22Rv1 (cell line): ENCODE measurements at regions not wholly inside any gene's neighbourhood (a gene's known extent, or its start where the extent isn't known, plus 50 kb on each side); places are given as distances from the start of the nearest gene placed in this dataset.

Source experiments
- H3K27ac ChIP-seq: fragments of 450-650 bp; 2 replicates; pipeline ENCODE4 v1.5.1; 2017
- ZFX ChIP-seq: fragments of 450-650 bp; IDR thresholded peaks from 2 replicates; pipeline ENCODE4 v1.6.1; 2017; ENCODE audit warnings: antibody characterized with exemption, borderline replicate concordance
- TF ChIP-seq, protein P1 (sequence below): fragments of 450-650 bp; IDR thresholded peaks from 2 replicates; pipeline ENCODE4 v1.5.1; 2017; ENCODE audit warnings: mild to moderate bottlenecking

DNA sequence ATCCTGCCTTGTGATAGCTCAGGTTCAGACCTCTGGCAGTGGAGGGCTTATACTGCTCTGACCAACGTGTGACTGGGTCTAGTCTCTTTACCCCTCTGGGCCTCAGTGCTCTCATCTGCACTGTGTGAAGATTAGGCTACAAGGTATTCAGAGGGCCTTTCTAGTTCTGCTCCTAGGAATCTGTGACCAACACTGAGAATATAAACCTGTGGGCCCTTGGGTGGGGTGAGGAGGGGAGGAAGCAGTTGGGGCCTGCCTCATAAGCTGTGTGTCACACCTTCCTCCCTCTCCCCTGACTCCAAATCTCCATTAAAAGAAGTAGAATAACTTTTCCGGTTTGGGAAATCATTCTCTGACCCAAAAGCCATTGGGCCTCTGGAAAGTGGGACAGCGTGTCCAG lies 66.3 kb upstream of the MSN start:
- TF ChIP-seq ZFX: no peak
- TF ChIP-seq, protein P1, sequence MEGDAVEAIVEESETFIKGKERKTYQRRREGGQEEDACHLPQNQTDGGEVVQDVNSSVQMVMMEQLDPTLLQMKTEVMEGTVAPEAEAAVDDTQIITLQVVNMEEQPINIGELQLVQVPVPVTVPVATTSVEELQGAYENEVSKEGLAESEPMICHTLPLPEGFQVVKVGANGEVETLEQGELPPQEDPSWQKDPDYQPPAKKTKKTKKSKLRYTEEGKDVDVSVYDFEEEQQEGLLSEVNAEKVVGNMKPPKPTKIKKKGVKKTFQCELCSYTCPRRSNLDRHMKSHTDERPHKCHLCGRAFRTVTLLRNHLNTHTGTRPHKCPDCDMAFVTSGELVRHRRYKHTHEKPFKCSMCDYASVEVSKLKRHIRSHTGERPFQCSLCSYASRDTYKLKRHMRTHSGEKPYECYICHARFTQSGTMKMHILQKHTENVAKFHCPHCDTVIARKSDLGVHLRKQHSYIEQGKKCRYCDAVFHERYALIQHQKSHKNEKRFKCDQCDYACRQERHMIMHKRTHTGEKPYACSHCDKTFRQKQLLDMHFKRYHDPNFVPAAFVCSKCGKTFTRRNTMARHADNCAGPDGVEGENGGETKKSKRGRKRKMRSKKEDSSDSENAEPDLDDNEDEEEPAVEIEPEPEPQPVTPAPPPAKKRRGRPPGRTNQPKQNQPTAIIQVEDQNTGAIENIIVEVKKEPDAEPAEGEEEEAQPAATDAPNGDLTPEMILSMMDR: no peak
- H3K27ac ChIP-seq: no peak overlapping the region

DNA sequence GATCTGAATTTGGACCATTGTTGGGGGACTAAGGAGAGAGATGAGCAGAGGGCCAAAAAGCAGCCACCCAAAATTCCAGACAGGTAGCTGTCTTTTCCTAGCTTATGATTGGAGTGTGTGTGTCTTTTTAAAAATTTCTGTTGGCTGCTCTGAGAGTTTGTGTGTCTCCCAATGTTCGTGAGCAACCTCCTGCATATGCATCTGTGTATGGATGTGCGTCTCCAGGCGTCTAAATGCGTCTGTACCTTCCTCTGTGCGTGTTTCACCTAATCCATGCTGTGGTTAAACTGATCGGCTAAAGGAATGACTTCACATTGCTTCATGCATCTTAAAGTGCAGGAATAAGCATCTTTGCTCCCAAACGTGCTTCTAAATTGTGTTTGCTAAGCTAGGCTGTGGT lies 65.5 kb upstream of the LAS1L start:
- TF ChIP-seq ZFX: no peak
- TF ChIP-seq, protein P1: no peak
- H3K27ac ChIP-seq: no peak overlapping the region

DNA sequence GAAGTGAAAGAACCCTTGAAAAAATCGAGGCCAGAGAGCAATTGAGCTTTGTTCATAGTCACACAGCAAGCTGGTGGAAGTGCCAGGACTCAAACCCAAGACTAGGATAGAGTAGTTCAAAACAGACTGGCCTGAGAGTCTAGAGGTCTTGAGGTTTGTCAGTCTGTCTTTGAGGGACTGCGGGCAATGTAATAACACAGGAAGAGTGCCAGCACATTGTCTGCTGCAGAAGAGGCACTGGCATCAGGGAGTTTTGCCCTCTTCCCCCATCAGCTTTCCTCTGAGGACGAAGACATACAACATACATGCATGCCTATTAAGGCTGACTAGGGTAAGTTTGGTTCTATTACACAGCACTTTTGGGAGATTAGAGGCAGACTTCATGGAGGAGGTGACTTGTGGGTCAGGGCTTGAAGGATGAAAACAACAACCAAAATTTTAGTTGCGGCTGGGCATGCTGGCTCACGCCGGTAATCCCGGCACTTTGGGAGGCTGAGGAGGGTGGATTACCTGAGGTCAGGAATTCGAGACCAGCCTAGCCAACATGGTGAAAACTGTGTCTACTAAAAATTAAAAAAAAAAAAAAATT lies 64.1 kb upstream of the LAS1L start:
- no peak overlapping the region for H3K27ac ChIP-seq
- TF ChIP-seq, protein P1: no peak
- TF ChIP-seq ZFX: no peak

DNA sequence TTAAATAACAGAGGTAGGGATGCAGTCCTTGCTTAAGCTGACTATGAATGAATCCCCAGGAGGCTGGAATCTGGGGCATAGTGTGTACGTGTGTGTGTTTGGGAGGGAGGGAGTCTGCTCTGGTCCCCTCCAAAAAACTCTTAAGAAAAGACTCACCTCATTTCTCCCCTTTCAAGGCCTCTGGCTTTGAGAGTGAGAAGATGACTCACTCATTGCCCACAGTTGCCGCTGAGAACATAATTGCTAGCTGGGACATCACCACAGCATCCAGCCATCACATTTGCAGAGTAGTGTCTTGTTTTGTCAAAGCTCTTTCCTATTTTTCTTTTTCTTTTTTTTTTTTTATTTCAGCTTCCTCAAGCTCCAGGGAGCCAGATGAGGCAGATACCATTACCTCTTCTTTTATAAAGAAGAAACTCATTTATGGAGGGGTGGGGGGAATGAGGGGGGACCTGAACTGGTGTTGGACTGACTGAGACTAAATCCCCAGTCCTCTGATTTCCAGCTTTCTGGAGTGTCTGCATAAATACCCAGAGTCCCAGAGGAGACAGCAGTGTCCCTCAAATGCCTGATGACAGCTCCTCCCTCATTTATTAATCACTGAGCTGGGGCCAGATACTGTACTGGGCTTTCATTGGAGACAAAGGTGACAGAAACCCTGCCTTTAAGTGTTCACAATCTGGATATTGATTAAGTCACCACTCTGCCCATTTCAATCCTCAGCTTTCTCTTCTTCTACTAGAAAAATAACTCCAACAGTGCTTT lies 61.9 kb upstream of the LAS1L start:
- H3K27ac ChIP-seq: no peak overlapping the region
- TF ChIP-seq, protein P1: no peak
- no peak for TF ChIP-seq ZFX

DNA sequence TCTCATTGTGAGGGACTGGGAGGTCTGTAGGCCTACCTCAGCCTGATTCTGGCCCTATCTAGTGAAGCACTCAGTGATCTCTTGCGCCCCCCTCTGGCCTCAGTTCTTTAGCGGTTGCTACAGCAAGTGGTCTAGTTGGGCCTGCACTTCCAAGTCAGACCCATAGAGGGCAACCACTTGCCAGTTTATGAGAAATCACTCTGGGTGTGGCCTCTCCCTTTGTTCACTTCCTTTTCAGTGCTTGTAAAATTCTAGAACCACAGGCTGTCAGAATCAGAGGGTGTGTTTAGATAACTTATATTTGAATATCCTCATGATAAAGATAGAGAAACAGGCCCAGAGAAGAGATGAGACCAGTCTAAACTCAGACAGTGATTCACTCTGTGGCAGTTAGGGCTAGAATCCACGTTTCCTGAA lies 60.9 kb upstream of the LAS1L start:
- no peak overlapping the region for H3K27ac ChIP-seq
- TF ChIP-seq, protein P1: peak; percentile 85
- no peak for TF ChIP-seq ZFX

DNA sequence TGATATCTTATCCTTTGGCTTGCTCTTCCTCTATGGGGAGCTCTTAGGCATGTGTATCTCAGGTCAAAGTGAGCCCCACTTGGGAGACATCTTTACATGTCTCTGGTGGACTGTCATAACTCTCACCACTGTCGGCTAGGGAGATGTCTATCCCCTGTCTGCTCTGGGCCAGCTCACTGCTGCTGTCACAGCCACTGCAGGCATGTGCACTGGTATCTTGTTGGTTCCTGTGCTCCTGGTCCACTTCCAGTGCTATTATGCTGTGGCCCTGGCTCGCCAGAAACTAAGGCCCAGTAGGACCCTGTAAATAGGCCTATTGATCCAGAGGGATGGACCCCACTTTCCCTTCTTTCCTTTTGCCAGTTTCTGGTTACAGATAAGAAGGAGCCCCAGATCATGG lies 56.6 kb upstream of the LAS1L start:
- no peak overlapping the region for H3K27ac ChIP-seq
- TF ChIP-seq, protein P1: no peak
- TF ChIP-seq ZFX: no peak

DNA sequence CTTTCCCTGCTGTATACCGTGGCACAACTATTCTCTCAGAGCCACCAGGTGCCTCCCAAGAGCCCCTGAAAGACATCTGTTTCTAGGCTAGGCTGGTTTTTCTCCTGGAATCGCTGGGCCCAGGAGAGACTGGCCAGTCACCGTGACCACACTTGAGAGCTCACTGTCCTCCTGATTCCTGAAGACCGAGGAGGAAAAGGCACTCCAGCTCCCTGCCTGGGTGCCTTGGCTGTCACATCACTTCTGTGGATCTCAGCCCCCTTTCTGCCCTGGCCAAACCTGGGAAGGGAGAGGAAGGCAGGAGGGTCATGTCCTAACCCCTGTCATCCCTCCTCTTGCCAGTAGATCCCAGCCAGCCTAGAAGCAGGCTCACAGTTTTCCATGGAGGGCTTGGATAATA lies 54.7 kb upstream of the LAS1L start:
- H3K27ac ChIP-seq: no peak overlapping the region
- no peak for TF ChIP-seq ZFX
